ENCODE measurements at regions not wholly inside any gene's neighbourhood (a gene's known extent, or its start where the extent isn't known, plus 50 kb on each side); places are given as distances from the start of the nearest gene placed in this dataset.

GRCh38 chr22:48424661-48425060 lies 1403.0 kb downstream of the BRD1 start:
- H3K27ac ChIP-seq (ENCODE audit: extremely low read depth, low read depth, low read length), result no peak overlapping the region
- TF ChIP-seq KLF7 (tag by site-specific recombination; IDR thresholded peaks at IDR 0.05; ENCODE audit: borderline replicate concordance) (no peak), ZBTB21 (tag by site-specific recombination; IDR thresholded peaks at IDR 0.05) (no peak), ZNF239 (tag by site-specific recombination; IDR thresholded peaks at IDR 0.05) (no peak), ZNF221 (tag by site-specific recombination; IDR thresholded peaks at IDR 0.05; ENCODE audit: borderline replicate concordance) (no peak), AEBP2 (tag by site-specific recombination; IDR thresholded peaks at IDR 0.05; ENCODE audit: borderline replicate concordance) (no peak), OVOL3 (tag by site-specific recombination; IDR thresholded peaks at IDR 0.05) (no peak), HOXA7 (CRISPR knock-in tag; IDR thresholded peaks at IDR 0.05; ENCODE audit: borderline replicate concordance) (no peak), ZNF391 (tag by site-specific recombination; IDR thresholded peaks at IDR 0.05; ENCODE audit: borderline replicate concordance, low read depth) (no peak), ZNF140 (tag by site-specific recombination; IDR thresholded peaks at IDR 0.05) (no peak), ZNF580 (tag by site-specific recombination; IDR thresholded peaks at IDR 0.05) (no peak), ZBTB17 (tag by site-specific recombination; IDR thresholded peaks at IDR 0.05) (no peak), ZNF248 (tag by site-specific recombination; IDR thresholded peaks at IDR 0.05) (no peak), MEIS1 (CRISPR knock-in tag; IDR thresholded peaks at IDR 0.05; ENCODE audit: borderline replicate concordance) (no peak), WT1 (tag by site-specific recombination; IDR thresholded peaks at IDR 0.05) (no peak), ZBTB7A (tag by site-specific recombination; IDR thresholded peaks at IDR 0.05; ENCODE audit: low read depth) (no peak), SALL2 (tag by site-specific recombination; IDR thresholded peaks at IDR 0.05; ENCODE audit: borderline replicate concordance) (no peak), ZNF155 (tag by site-specific recombination; IDR thresholded peaks at IDR 0.05) (no peak), ZNF18 (tag by site-specific recombination; IDR thresholded peaks at IDR 0.05) (no peak)
- no peaks in the 10 kb centered on the region for H3K9me3 ChIP-seq (ENCODE audit: control insufficient read depth, insufficient read depth, low read depth, low read length)
- CTCF ChIA-PET, result interaction anchor here (0.6 kb wide), 1 partner anchor 11 kb away, joined by 3 read pairs; no protein-coding TSS in a partner anchor
- H3K36me3 ChIP-seq (ENCODE audit: control insufficient read depth in 2 of 2, insufficient read depth in 1 of 2, low read length in 2 of 2), result no peaks in the 10 kb centered on the region
- POLR2A ChIA-PET, result no interaction called here
- no peaks in the 10 kb centered on the region for H3K4me1 ChIP-seq (ENCODE audit: control insufficient read depth, insufficient read depth, low read length)
- no peak overlapping the region for H3K4me3 ChIP-seq (ENCODE audit: low read depth, low read length)

GRCh38 chr22:48424201-48424627 lies 1403.5 kb downstream of the BRD1 start:
- ChIA-PET POLR2A (no interaction called here), CTCF (no interaction called here)
- Histone ChIP-seq H3K36me3 (ENCODE audit: control insufficient read depth in 2 of 2, insufficient read depth in 1 of 2, low read length in 2 of 2) (no peaks in the 10 kb centered on the region), H3K4me3 (ENCODE audit: low read depth, low read length) (no peak overlapping the region), H3K27ac (ENCODE audit: extremely low read depth, low read depth, low read length) (no peak overlapping the region), H3K9me3 (ENCODE audit: control insufficient read depth, insufficient read depth, low read depth, low read length) (no peaks in the 10 kb centered on the region), H3K4me1 (ENCODE audit: control insufficient read depth, insufficient read depth, low read length) (no peaks in the 10 kb centered on the region)
- no peak for TF ChIP-seq ZNF837 (tag by site-specific recombination; IDR thresholded peaks at IDR 0.05)
- TF ChIP-seq TCF7L2 (IDR thresholded peaks at IDR 0.05; ENCODE audit: borderline replicate concordance, low read depth, low read length), result no peak
- no peak for TF ChIP-seq MZF1 (tag by site-specific recombination; IDR thresholded peaks at IDR 0.05; ENCODE audit: borderline replicate concordance)
- no peak for TF ChIP-seq ZSCAN18 (tag by site-specific recombination; IDR thresholded peaks at IDR 0.05)
- no peak for TF ChIP-seq PATZ1 (tag by site-specific recombination; IDR thresholded peaks at IDR 0.05)
